CD4-positive, alpha-beta T cell (primary cell): ENCODE measurements at regions not wholly inside any gene's neighbourhood (a gene's known extent, or its start where the extent isn't known, plus 50 kb on each side); places are given as distances from the start of the nearest gene placed in this dataset.
"Not testable (repeated sequence)": the region's sequence is repeated elsewhere in the genome, so short reads cannot be mapped to it uniquely, and the experiment has no call there.

ENCODE experiments used
- ATAC-seq: fragments of 200-7000 bp; cut with Tn5 transposase; one replicate; pipeline ENCODE4 v1.10.0; 2022; ENCODE audit warnings: mild to moderate bottlenecking; ENCODE audit not compliant: poor library complexity
- CTCF ChIA-PET: fragments of 350-600 bp; sonication (Branson Sonifier 250); formaldehyde crosslinking; loops from one replicate; lab custom pipeline; 2021; ENCODE audit warnings: antibody characterized with exemption, inconsistent platforms; lab: Charles Lee
- POLR2A ChIA-PET: fragments of 350-600 bp; sonication (Branson Sonifier 250); formaldehyde crosslinking; loops from one replicate; lab custom pipeline; 2021; ENCODE audit warnings: antibody characterized with exemption, inconsistent platforms; lab: Charles Lee
- DNase-seq, 14 experiments: peaks; one replicate each; pipeline ENCODE4 v3.0.0-alpha.2; 2013 to 2020; ENCODE audit warnings: mixed read lengths in 2 of 14
- H3K27ac ChIP-seq, 2 donors: one replicate each; pipeline versions ENCODE4 v1.5.1 to v1.7.0; 2013; ENCODE audit warnings: low read length in 2 of 2, low read depth in 1 of 2, mild to moderate bottlenecking in 1 of 2
- H3K27me3 ChIP-seq, 2 experiments: 1 replicate in 1 of 2; 2 replicates in 1 of 2; pipeline versions ENCODE4 v1.6.1 to v1.7.0; 2013; ENCODE audit warnings: low read length in 2 of 2, control low read depth in 1 of 2, mild to moderate bottlenecking in 1 of 2, moderate library complexity in 1 of 2; ENCODE audit not compliant: insufficient read depth in 2 of 2, control insufficient read depth in 1 of 2
- H3K36me3 ChIP-seq: one replicate; pipeline ENCODE4 v1.6.1; 2013; ENCODE audit warnings: low read length, control low read depth; ENCODE audit not compliant: insufficient read depth
- H3K4me1 ChIP-seq: one replicate; pipeline ENCODE4 v1.6.1; 2013; ENCODE audit warnings: low read length, control low read depth; ENCODE audit not compliant: insufficient read depth
- H3K4me3 ChIP-seq: one replicate; pipeline ENCODE4 v1.5.1; 2013; ENCODE audit warnings: mild to moderate bottlenecking, low read length, moderate library complexity
- H3K9me3 ChIP-seq, 2 experiments: 1 replicate in 1 of 2; 2 replicates in 1 of 2; pipeline versions ENCODE4 v1.6.1 to v1.7.0; 2013; ENCODE audit warnings: low read length in 2 of 2, mild to moderate bottlenecking in 2 of 2, control low read depth in 1 of 2, moderate library complexity in 1 of 2; ENCODE audit not compliant: control insufficient read depth in 1 of 2, insufficient read depth in 1 of 2
- H3K27ac Mint-ChIP-seq: one replicate; pipeline ENCODE4 v1.8.0; 2020; ENCODE audit warnings: mixed read lengths
- H3K27me3 Mint-ChIP-seq: one replicate; pipeline ENCODE4 v1.8.0; 2021; ENCODE audit warnings: mixed read lengths
- H3K36me3 Mint-ChIP-seq: one replicate; pipeline ENCODE4 v1.8.0; 2021; ENCODE audit warnings: low read depth, mixed read lengths
- H3K4me1 Mint-ChIP-seq: one replicate; pipeline ENCODE4 v1.8.0; 2021; ENCODE audit warnings: low read depth, mixed read lengths
- H3K4me3 Mint-ChIP-seq: one replicate; pipeline ENCODE4 v1.8.0; 2020; ENCODE audit warnings: mild to moderate bottlenecking, mixed read lengths
- H3K9me3 Mint-ChIP-seq: one replicate; pipeline ENCODE4 v1.8.0; 2020; ENCODE audit warnings: mixed read lengths
- CTCF ChIP-seq: fragments of 200-600 bp; IDR thresholded peaks from one replicate; pipeline ENCODE4 v1.8.0; 2022; ENCODE audit warnings: antibody characterized with exemption, mild to moderate bottlenecking
- intact Hi-C, 2 experiments: fragments of 100-400 bp; cut with DNase I in 1 of 2; cut with micrococcal nuclease in 1 of 2; formaldehyde crosslinking; loops; one replicate each; pipeline versions ENCODE4 v1.15.1 to v1.9.0; 2023 to 2025; cut with DNase I, micrococcal nuclease

- Mint-ChIP-seq H3K4me3 (peak overlapping the region; percentile 89), H3K4me1 (peaks cover 92% of the 10 kb centered on the region), H3K36me3 (no peaks in the 10 kb centered on the region), H3K27ac (peak overlapping the region; percentile 76), H3K27me3 (no peaks in the 10 kb centered on the region), H3K9me3 (no peaks in the 10 kb centered on the region)
- intact Hi-C loops = loop anchor here in 1 of 2 experiments (5.0 kb wide), 1 partner anchor 36 kb away; no protein-coding TSS in a partner anchor
- Histone ChIP-seq H3K9me3 (no peaks in the 10 kb centered on the region), H3K36me3 (no peaks in the 10 kb centered on the region), H3K4me1 (peaks cover 38% of the 10 kb centered on the region), H3K4me3 (peak overlapping the region; percentile 44), H3K27ac (peak overlapping the region; percentile 4 to 23), H3K27me3 (no peaks in the 10 kb centered on the region)
- ATAC-seq (peak; percentile 59), DNase-seq (peak in 5 of 14 experiments; percentile 7 to 23 (median 21))
- ChIA-PET CTCF (interaction anchor here (0.7 to 1.9 kb wide), 3 partner anchors 12 to 50 kb away, joined by 3 to 5 read pairs (median 3); no protein-coding TSS in a partner anchor), POLR2A (interaction anchor here (0.7 to 2.6 kb wide), 5 partner anchors 10 to 184 kb away, joined by 3 to 10 read pairs (median 3); no protein-coding TSS in a partner anchor)
- TF ChIP-seq CTCF = no peak
These were observed 69.8 kb upstream of the TNRC6B start for GRCh38 chr22:40107851-40108378.

GRCh38 chr22:40108396-40108795 is 69.3 kb upstream of the TNRC6B start:
- Mint-ChIP-seq H3K4me1 (peaks cover 93% of the 10 kb centered on the region), H3K27ac (peak overlapping the region; percentile 76)
- H3K4me3 ChIP-seq = peak overlapping the region; percentile 44

GRCh38 chr22:40108926-40109325 is 68.8 kb upstream of the TNRC6B start:
- not testable (repeated sequence) for ATAC-seq, H3K27me3 ChIP-seq, H3K9me3 Mint-ChIP-seq, H3K36me3 Mint-ChIP-seq, DNase-seq, H3K9me3 ChIP-seq, H3K4me3 ChIP-seq, H3K27ac ChIP-seq, H3K27me3 Mint-ChIP-seq, H3K36me3 ChIP-seq
- intact Hi-C loops = loop anchor here in 1 of 2 experiments (5.0 kb wide), 1 partner anchor 37 kb away; no protein-coding TSS in a partner anchor
- H3K4me1 ChIP-seq = peaks cover 48% of the 10 kb centered on the region
- CTCF ChIA-PET = interaction anchor here (1.0 to 1.6 kb wide), 2 partner anchors 13 to 16 kb away, joined by 3 to 6 read pairs; no protein-coding TSS in a partner anchor
- Mint-ChIP-seq H3K27ac (peak overlapping the region; percentile 76), H3K4me1 (peaks cover 97% of the 10 kb centered on the region), H3K4me3 (peak overlapping the region; percentile 49)
- POLR2A ChIA-PET = interaction anchor here (2.6 kb wide), 1 partner anchor 64 kb away, joined by 10 read pairs; no protein-coding TSS in a partner anchor

More at GRCh38 chr22:40108396-40108795, 69.3 kb upstream of the TNRC6B start:
- intact Hi-C loops = loop anchor here in 1 of 2 experiments (5.0 kb wide), 1 partner anchor 36 kb away; no protein-coding TSS in a partner anchor
- ChIA-PET POLR2A (interaction anchor here (1.1 to 2.6 kb wide), 4 partner anchors 10 to 64 kb away, joined by 3 to 10 read pairs (median 4); no protein-coding TSS in a partner anchor), CTCF (interaction anchor here (0.7 to 1.9 kb wide), 4 partner anchors 12 to 51 kb away, joined by 3 to 6 read pairs (median 4); no protein-coding TSS in a partner anchor)
- Histone ChIP-seq H3K27me3 (no peaks in the 10 kb centered on the region), H3K9me3 (no peaks in the 10 kb centered on the region), H3K27ac (peak overlapping the region in 1 of 2 donors; percentile 23), H3K36me3 (no peaks in the 10 kb centered on the region), H3K4me1 (peaks cover 43% of the 10 kb centered on the region)
- Mint-ChIP-seq H3K9me3 (no peaks in the 10 kb centered on the region), H3K36me3 (no peaks in the 10 kb centered on the region), H3K4me3 (peak overlapping the region; percentile 89), H3K27me3 (no peaks in the 10 kb centered on the region)
- TF ChIP-seq CTCF = no peak
- DNase-seq (no peak), ATAC-seq (no peak)
